ENCODE measurements at regions not wholly inside any gene's neighbourhood (a gene's known extent, or its start where the extent isn't known, plus 50 kb on each side); places are given as distances from the start of the nearest gene placed in this dataset.

- no peak overlapping the region for H3K14ac ChIP-seq (ENCODE audit: low read length)
- no peak overlapping the region for H3K4ac ChIP-seq (ENCODE audit: low read length)
- no peaks in the 10 kb centered on the region for H3K79me1 ChIP-seq (ENCODE audit: low read depth, low read length)
- no peak overlapping the region for H3K4me2 ChIP-seq (ENCODE audit: insufficient read depth, low read length, poor library complexity, severe bottlenecking)
- H2AFZ ChIP-seq (ENCODE audit: low read length): no peak overlapping the region
- H3K9me3 ChIP-seq (replicated peaks in 1 of 2; ENCODE audit: control insufficient read depth in 2 of 2, insufficient read depth in 1 of 2, low read depth in 1 of 2, low read length in 2 of 2): peaks cover 0 to 2% of the 10 kb centered on the region in 2 donors
- H3K36me3 ChIP-seq (replicated peaks in 1 of 2; ENCODE audit: control insufficient read depth in 2 of 2, insufficient read depth in 2 of 2, low read length in 2 of 2): no peaks in the 10 kb centered on the region
- DNase-seq (ENCODE audit: low spot score): no peak
- no peak overlapping the region for H4K91ac ChIP-seq (ENCODE audit: low read depth, low read length, poor library complexity)
- WGBS, 2 donors (ENCODE audit: extremely low coverage in 2 of 2, insufficient read length in 2 of 2, insufficient replicate concordance in 1 of 2): no CpG with 5 or more reads among the region's 4 CpGs
- no peak overlapping the region for H3K4me3 ChIP-seq (ENCODE audit: low read length in 2 of 2)
- H3K18ac ChIP-seq (ENCODE audit: low read length): no peak overlapping the region
- no peaks in the 10 kb centered on the region for H3K4me1 ChIP-seq (ENCODE audit: control insufficient read depth in 2 of 2, insufficient read depth in 1 of 2, low read depth in 1 of 2, low read length in 2 of 2)
- no peak overlapping the region for H2BK5ac ChIP-seq (ENCODE audit: low read length)
- H2BK15ac ChIP-seq (ENCODE audit: low read length): no peak overlapping the region
- H3K27ac ChIP-seq (replicated peaks; ENCODE audit: low read length): no peak overlapping the region
- H2AK5ac ChIP-seq (ENCODE audit: low read depth, low read length): no peak overlapping the region
- no peak overlapping the region for H2BK12ac ChIP-seq (ENCODE audit: low read length)
- H3K9ac ChIP-seq (ENCODE audit: low read depth, low read length, poor library complexity): no peak overlapping the region
- no peak overlapping the region for H4K8ac ChIP-seq (ENCODE audit: low read depth, low read length)
- H3K27me3 ChIP-seq (ENCODE audit: control insufficient read depth in 3 of 3, insufficient read depth in 3 of 3, low read depth in 1 of 3, low read length in 3 of 3): peaks cover 0 to 20% (median 0%) of the 10 kb centered on the region in 3 experiments
- H2BK120ac ChIP-seq (ENCODE audit: low read depth, low read length): no peak overlapping the region
- no peak overlapping the region for H3K23ac ChIP-seq (ENCODE audit: low read depth, low read length, poor library complexity)
Observed at GRCh38 chr15:59819092-59819491, 130.0 kb upstream of the BNIP2 start.

DNA sequence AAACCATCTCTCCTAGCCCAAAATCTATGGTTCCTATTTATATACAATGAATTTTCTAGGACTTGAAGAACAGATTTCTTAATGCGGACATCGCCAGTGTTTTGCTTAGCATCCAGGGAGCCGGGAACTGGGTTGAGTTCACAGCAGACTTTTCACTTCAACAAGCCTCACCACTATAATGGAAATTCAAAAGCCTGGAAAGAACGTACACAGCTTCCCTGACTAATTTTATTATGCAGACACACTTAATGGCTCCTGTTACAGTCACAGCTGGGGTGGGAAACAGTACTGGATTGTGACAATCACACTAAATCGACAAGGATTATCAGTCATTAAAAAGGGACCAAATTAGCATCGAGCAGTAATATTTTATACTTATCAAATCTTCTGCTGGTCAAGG lies 129.2 kb upstream of the BNIP2 start:
- no peak overlapping the region for H2BK120ac ChIP-seq (ENCODE audit: low read depth, low read length)
- no peak overlapping the region for H2BK5ac ChIP-seq (ENCODE audit: low read length)
- H2BK15ac ChIP-seq (ENCODE audit: low read length): no peak overlapping the region
- no peak overlapping the region for H3K4me3 ChIP-seq (ENCODE audit: low read length in 2 of 2)
- no peak overlapping the region for H2AFZ ChIP-seq (ENCODE audit: low read length)
- H3K4me1 ChIP-seq (ENCODE audit: control insufficient read depth in 2 of 2, insufficient read depth in 1 of 2, low read depth in 1 of 2, low read length in 2 of 2): no peaks in the 10 kb centered on the region
- peaks cover 0 to 22% (median 0%) of the 10 kb centered on the region in 3 experiments for H3K27me3 ChIP-seq (ENCODE audit: control insufficient read depth in 3 of 3, insufficient read depth in 3 of 3, low read depth in 1 of 3, low read length in 3 of 3)
- no CpG with 5 or more reads among the region's 6 CpGs for WGBS, 2 donors (ENCODE audit: extremely low coverage in 2 of 2, insufficient read length in 2 of 2, insufficient replicate concordance in 1 of 2)
- H3K23ac ChIP-seq (ENCODE audit: low read depth, low read length, poor library complexity): no peak overlapping the region
- no peak overlapping the region for H3K14ac ChIP-seq (ENCODE audit: low read length)
- DNase-seq (ENCODE audit: low spot score): no peak
- H3K27ac ChIP-seq (replicated peaks; ENCODE audit: low read length): no peak overlapping the region
- no peak overlapping the region for H2AK5ac ChIP-seq (ENCODE audit: low read depth, low read length)
- no peak overlapping the region for H3K18ac ChIP-seq (ENCODE audit: low read length)
- no peak overlapping the region for H3K4me2 ChIP-seq (ENCODE audit: insufficient read depth, low read length, poor library complexity, severe bottlenecking)
- no peak overlapping the region for H3K9ac ChIP-seq (ENCODE audit: low read depth, low read length, poor library complexity)
- no peaks in the 10 kb centered on the region for H3K79me1 ChIP-seq (ENCODE audit: low read depth, low read length)
- H2BK12ac ChIP-seq (ENCODE audit: low read length): no peak overlapping the region
- H4K8ac ChIP-seq (ENCODE audit: low read depth, low read length): no peak overlapping the region
- no peak overlapping the region for H3K4ac ChIP-seq (ENCODE audit: low read length)
- no peak overlapping the region for H4K91ac ChIP-seq (ENCODE audit: low read depth, low read length, poor library complexity)
- H3K36me3 ChIP-seq (replicated peaks in 1 of 2; ENCODE audit: control insufficient read depth in 2 of 2, insufficient read depth in 2 of 2, low read length in 2 of 2): no peaks in the 10 kb centered on the region
- peaks cover 0 to 2% of the 10 kb centered on the region in 2 donors for H3K9me3 ChIP-seq (replicated peaks in 1 of 2; ENCODE audit: control insufficient read depth in 2 of 2, insufficient read depth in 1 of 2, low read depth in 1 of 2, low read length in 2 of 2)

GRCh38 chr15:59817834-59818233 lies 128.7 kb upstream of the BNIP2 start:
- no CpG with 5 or more reads among the region's 5 CpGs for WGBS, 2 donors (ENCODE audit: extremely low coverage in 2 of 2, insufficient read length in 2 of 2, insufficient replicate concordance in 1 of 2)
- Histone ChIP-seq H2BK120ac (ENCODE audit: low read depth, low read length) (no peak overlapping the region), H3K4me3 (ENCODE audit: low read length in 2 of 2) (no peak overlapping the region), H3K4ac (ENCODE audit: low read length) (no peak overlapping the region), H4K8ac (ENCODE audit: low read depth, low read length) (no peak overlapping the region), H2AK5ac (ENCODE audit: low read depth, low read length) (no peak overlapping the region), H2BK15ac (ENCODE audit: low read length) (no peak overlapping the region), H3K18ac (ENCODE audit: low read length) (no peak overlapping the region), H3K23ac (ENCODE audit: low read depth, low read length, poor library complexity) (no peak overlapping the region), H3K4me2 (ENCODE audit: insufficient read depth, low read length, poor library complexity, severe bottlenecking) (no peak overlapping the region), H3K27me3 (ENCODE audit: control insufficient read depth in 3 of 3, insufficient read depth in 3 of 3, low read depth in 1 of 3, low read length in 3 of 3) (peaks cover 0 to 27% (median 0%) of the 10 kb centered on the region in 3 experiments), H4K91ac (ENCODE audit: low read depth, low read length, poor library complexity) (no peak overlapping the region), H3K79me1 (ENCODE audit: low read depth, low read length) (no peaks in the 10 kb centered on the region), H3K36me3 (replicated peaks in 1 of 2; ENCODE audit: control insufficient read depth in 2 of 2, insufficient read depth in 2 of 2, low read length in 2 of 2) (no peaks in the 10 kb centered on the region), H2BK12ac (ENCODE audit: low read length) (no peak overlapping the region), H3K4me1 (ENCODE audit: control insufficient read depth in 2 of 2, insufficient read depth in 1 of 2, low read depth in 1 of 2, low read length in 2 of 2) (peaks cover 0 to 2% of the 10 kb centered on the region in 2 donors), H3K14ac (ENCODE audit: low read length) (no peak overlapping the region), H2AFZ (ENCODE audit: low read length) (no peak overlapping the region), H3K27ac (replicated peaks; ENCODE audit: low read length) (no peak overlapping the region), H3K9ac (ENCODE audit: low read depth, low read length, poor library complexity) (no peak overlapping the region), H3K9me3 (replicated peaks in 1 of 2; ENCODE audit: control insufficient read depth in 2 of 2, insufficient read depth in 1 of 2, low read depth in 1 of 2, low read length in 2 of 2) (no peaks in the 10 kb centered on the region), H2BK5ac (ENCODE audit: low read length) (no peak overlapping the region)
- no peak for DNase-seq (ENCODE audit: low spot score)

GRCh38 chr15:59817053-59817452 lies 127.9 kb upstream of the BNIP2 start:
- DNase-seq (ENCODE audit: low spot score): no peak
- H2BK5ac ChIP-seq (ENCODE audit: low read length): no peak overlapping the region
- no peak overlapping the region for H2AFZ ChIP-seq (ENCODE audit: low read length)
- no peaks in the 10 kb centered on the region for H3K9me3 ChIP-seq (replicated peaks in 1 of 2; ENCODE audit: control insufficient read depth in 2 of 2, insufficient read depth in 1 of 2, low read depth in 1 of 2, low read length in 2 of 2)
- no peak overlapping the region for H3K18ac ChIP-seq (ENCODE audit: low read length)
- H3K23ac ChIP-seq (ENCODE audit: low read depth, low read length, poor library complexity): no peak overlapping the region
- H2BK12ac ChIP-seq (ENCODE audit: low read length): no peak overlapping the region
- peaks cover 0 to 35% (median 0%) of the 10 kb centered on the region in 3 experiments for H3K27me3 ChIP-seq (ENCODE audit: control insufficient read depth in 3 of 3, insufficient read depth in 3 of 3, low read depth in 1 of 3, low read length in 3 of 3)
- no peak overlapping the region for H3K4me3 ChIP-seq (ENCODE audit: low read length in 2 of 2)
- no peak overlapping the region for H4K8ac ChIP-seq (ENCODE audit: low read depth, low read length)
- peaks cover 0 to 6% of the 10 kb centered on the region in 2 donors for H3K4me1 ChIP-seq (ENCODE audit: control insufficient read depth in 2 of 2, insufficient read depth in 1 of 2, low read depth in 1 of 2, low read length in 2 of 2)
- H3K4me2 ChIP-seq (ENCODE audit: insufficient read depth, low read length, poor library complexity, severe bottlenecking): no peak overlapping the region
- no peak overlapping the region for H2BK120ac ChIP-seq (ENCODE audit: low read depth, low read length)
- H3K9ac ChIP-seq (ENCODE audit: low read depth, low read length, poor library complexity): no peak overlapping the region
- H2AK5ac ChIP-seq (ENCODE audit: low read depth, low read length): no peak overlapping the region
- no peaks in the 10 kb centered on the region for H3K79me1 ChIP-seq (ENCODE audit: low read depth, low read length)
- no peak overlapping the region for H3K4ac ChIP-seq (ENCODE audit: low read length)
- H2BK15ac ChIP-seq (ENCODE audit: low read length): no peak overlapping the region
- H3K27ac ChIP-seq (replicated peaks; ENCODE audit: low read length): no peak overlapping the region
- no peak overlapping the region for H4K91ac ChIP-seq (ENCODE audit: low read depth, low read length, poor library complexity)
- no CpG with 5 or more reads among the region's 1 CpG for WGBS, 2 donors (ENCODE audit: extremely low coverage in 2 of 2, insufficient read length in 2 of 2, insufficient replicate concordance in 1 of 2)
- no peaks in the 10 kb centered on the region for H3K36me3 ChIP-seq (replicated peaks in 1 of 2; ENCODE audit: control insufficient read depth in 2 of 2, insufficient read depth in 2 of 2, low read length in 2 of 2)
- no peak overlapping the region for H3K14ac ChIP-seq (ENCODE audit: low read length)

All from neuronal stem cell (in vitro differentiated cells).